Endothelial cell of umbilical vein (primary cell): ENCODE measurements at regions not wholly inside any gene's neighbourhood (a gene's known extent, or its start where the extent isn't known, plus 50 kb on each side); places are given as distances from the start of the nearest gene placed in this dataset.

Experiments used
- BruUV-seq: library from RNA; stranded (reverse); fragments of 400-500 nt; replicated peaks from 2 replicates; lab custom pipeline; 2021; lab: Mats Ljungman, UMichigan
- CTCF ChIA-PET: fragments of 300-600, 350-600 bp; sonication (Branson Sonifier 250); formaldehyde crosslinking; loops from one replicate; lab custom pipeline; 2021; ENCODE audit warnings: antibody characterized with exemption, inconsistent platforms; lab: Charles Lee
- POLR2A ChIA-PET: fragments of 300-600, 350-600 bp; sonication (Branson Sonifier 250); formaldehyde crosslinking; loops from one replicate; lab custom pipeline; 2021; ENCODE audit warnings: antibody characterized with exemption, inconsistent platforms; lab: Charles Lee
- DNase-seq: peaks from one replicate; pipeline ENCODE4 v3.0.0-alpha.2; 2011; ENCODE audit warnings: low read depth, low spot score
- FAIRE-seq: peaks from 2 replicates; lab custom pipeline; 2011; peaks lifted over from hg19 to GRCh38; lab: Jason Lieb, UNC
- H2AFZ ChIP-seq: 2 replicates; pipeline ENCODE4 v1.6.0; 2012; ENCODE audit warnings: low read depth, low read length, control low read depth, inconsistent platforms
- H3K27ac ChIP-seq: 2 replicates; pipeline ENCODE4 v1.5.1; 2011; ENCODE audit warnings: low read depth, mild to moderate bottlenecking, control low read depth, low read length, moderate library complexity; ENCODE audit not compliant: insufficient read depth
- H3K27me3 ChIP-seq, 2 experiments: 2 replicates each; pipeline versions ENCODE4 v1.6.0 to v1.6.1; 2011; ENCODE audit warnings: low read length in 2 of 2, mixed read lengths in 1 of 2; ENCODE audit not compliant: control insufficient read depth in 2 of 2, insufficient read depth in 2 of 2
- H3K36me3 ChIP-seq, 2 experiments: 2 replicates in 1 of 2; 3 replicates in 1 of 2; pipeline ENCODE4 v1.5.1; 2011; ENCODE audit warnings: low read length in 2 of 2, mild to moderate bottlenecking in 1 of 2, moderate library complexity in 1 of 2; ENCODE audit not compliant: control insufficient read depth in 2 of 2, insufficient read depth in 2 of 2; ENCODE audit errors: extremely low read depth in 1 of 2
- H3K4me1 ChIP-seq: 3 replicates; pipeline ENCODE4 v1.5.1; 2011; ENCODE audit warnings: mild to moderate bottlenecking, low read length; ENCODE audit not compliant: control insufficient read depth, insufficient read depth; ENCODE audit errors: extremely low read depth
- H3K4me2 ChIP-seq: 2 replicates; pipeline ENCODE4 v1.6.1; 2011; ENCODE audit warnings: low read length, control low read depth, mixed read lengths; ENCODE audit not compliant: insufficient read depth
- H3K4me3 ChIP-seq, 3 experiments: fragments of 200-600 bp in 1 of 3; sonication (generic), shearing (Covaris generic) in 1 of 3; replicated peaks in 1 of 3; 2 replicates each; pipeline ENCODE4 v1.5.1; 2011 to 2016; ENCODE audit warnings: control low read depth in 3 of 3, low read length in 3 of 3, mild to moderate bottlenecking in 2 of 3, inconsistent platforms in 1 of 3, low read depth in 1 of 3, moderate library complexity in 1 of 3; ENCODE audit not compliant: insufficient read depth in 1 of 3
- H3K79me2 ChIP-seq: 2 replicates; pipeline ENCODE4 v1.6.0; 2012; ENCODE audit warnings: low read length, inconsistent platforms; ENCODE audit not compliant: control insufficient read depth, insufficient read depth
- H3K9ac ChIP-seq: replicated peaks from 2 replicates; pipeline ENCODE3; 2011; ENCODE audit warnings: low read length, control low read depth; ENCODE audit not compliant: insufficient read depth; ENCODE audit errors: extremely low read depth
- H3K9me1 ChIP-seq: replicated peaks from 3 replicates; pipeline ENCODE4 v1.6.0; 2011; ENCODE audit warnings: mild to moderate bottlenecking, low read length; ENCODE audit not compliant: control insufficient read depth, insufficient read depth; ENCODE audit errors: extremely low read depth
- H3K9me3 ChIP-seq: replicated peaks from 2 replicates; pipeline ENCODE4 v1.5.1; 2012; ENCODE audit warnings: low read length, inconsistent platforms; ENCODE audit not compliant: control insufficient read depth, insufficient read depth
- H4K20me1 ChIP-seq: replicated peaks from 2 replicates; pipeline ENCODE3; 2011; ENCODE audit warnings: mild to moderate bottlenecking, low read length; ENCODE audit not compliant: control insufficient read depth, insufficient read depth; ENCODE audit errors: extremely low read depth
- CTCF ChIP-seq, 2 donors: IDR thresholded peaks; 1 replicate in 1 of 2; 2 replicates in 1 of 2; pipeline ENCODE4 v1.5.1; 2011; ENCODE audit warnings: low read length in 2 of 2, mild to moderate bottlenecking in 2 of 2, moderate library complexity in 2 of 2, control low read depth in 1 of 2, inconsistent platforms in 1 of 2, low read depth in 1 of 2; ENCODE audit not compliant: insufficient read depth in 1 of 2; ENCODE audit errors: extremely low read depth in 1 of 2
- EZH2 ChIP-seq: IDR thresholded peaks from 2 replicates; pipeline ENCODE4 v1.6.1; 2012; ENCODE audit warnings: borderline replicate concordance, low read depth, mild to moderate bottlenecking, moderate library complexity, low read length, inconsistent platforms; ENCODE audit not compliant: severe bottlenecking
- FOS ChIP-seq: IDR thresholded peaks from 2 replicates; pipeline ENCODE4 v1.6.1; 2011; ENCODE audit warnings: mild to moderate bottlenecking, low read length, moderate library complexity, borderline replicate concordance; ENCODE audit not compliant: insufficient read depth
- GATA2 ChIP-seq: IDR thresholded peaks from 2 replicates; pipeline ENCODE4 v1.7.0; 2011; ENCODE audit warnings: low read depth, mild to moderate bottlenecking, moderate library complexity, mixed read lengths, low read length; ENCODE audit not compliant: insufficient read length, insufficient read depth
- JUN ChIP-seq: IDR thresholded peaks from 2 replicates; pipeline ENCODE4 v1.6.1; 2011; ENCODE audit warnings: borderline replicate concordance, low read depth; ENCODE audit not compliant: insufficient read length, insufficient read depth
- MYC ChIP-seq: IDR thresholded peaks from one replicate; pipeline ENCODE4 v1.6.1; 2011; ENCODE audit warnings: mild to moderate bottlenecking, low read depth, low read length
- POLR2A ChIP-seq: IDR thresholded peaks from 2 replicates; pipeline ENCODE4 v1.6.1; 2012; ENCODE audit warnings: low read depth, mild to moderate bottlenecking, control low read depth, low read length
- POLR2AphosphoS5 ChIP-seq: IDR thresholded peaks from 2 replicates; pipeline ENCODE4 v1.6.1; 2012; ENCODE audit warnings: low read depth, mild to moderate bottlenecking, control low read depth, low read length, moderate library complexity; ENCODE audit not compliant: insufficient read depth
- dilution Hi-C: fragments of 300-500 bp; cut with MboI; formaldehyde crosslinking; loops from one replicate; pipeline ENCODE4 v1.15.0; 2019; ENCODE audit warnings: low sequenced_read_pairs; ENCODE audit not compliant: extremely low pct_ligation_motif_present
- intact Hi-C: fragments of 100-400 bp; cut with micrococcal nuclease; formaldehyde crosslinking; loops from one replicate; pipeline ENCODE4 v1.10.0; 2022
- TF ChIP-seq, protein P1 (sequence below): IDR thresholded peaks from 2 replicates; pipeline ENCODE4 v1.6.1; 2011; ENCODE audit not compliant: insufficient read depth, insufficient read length

DNA sequence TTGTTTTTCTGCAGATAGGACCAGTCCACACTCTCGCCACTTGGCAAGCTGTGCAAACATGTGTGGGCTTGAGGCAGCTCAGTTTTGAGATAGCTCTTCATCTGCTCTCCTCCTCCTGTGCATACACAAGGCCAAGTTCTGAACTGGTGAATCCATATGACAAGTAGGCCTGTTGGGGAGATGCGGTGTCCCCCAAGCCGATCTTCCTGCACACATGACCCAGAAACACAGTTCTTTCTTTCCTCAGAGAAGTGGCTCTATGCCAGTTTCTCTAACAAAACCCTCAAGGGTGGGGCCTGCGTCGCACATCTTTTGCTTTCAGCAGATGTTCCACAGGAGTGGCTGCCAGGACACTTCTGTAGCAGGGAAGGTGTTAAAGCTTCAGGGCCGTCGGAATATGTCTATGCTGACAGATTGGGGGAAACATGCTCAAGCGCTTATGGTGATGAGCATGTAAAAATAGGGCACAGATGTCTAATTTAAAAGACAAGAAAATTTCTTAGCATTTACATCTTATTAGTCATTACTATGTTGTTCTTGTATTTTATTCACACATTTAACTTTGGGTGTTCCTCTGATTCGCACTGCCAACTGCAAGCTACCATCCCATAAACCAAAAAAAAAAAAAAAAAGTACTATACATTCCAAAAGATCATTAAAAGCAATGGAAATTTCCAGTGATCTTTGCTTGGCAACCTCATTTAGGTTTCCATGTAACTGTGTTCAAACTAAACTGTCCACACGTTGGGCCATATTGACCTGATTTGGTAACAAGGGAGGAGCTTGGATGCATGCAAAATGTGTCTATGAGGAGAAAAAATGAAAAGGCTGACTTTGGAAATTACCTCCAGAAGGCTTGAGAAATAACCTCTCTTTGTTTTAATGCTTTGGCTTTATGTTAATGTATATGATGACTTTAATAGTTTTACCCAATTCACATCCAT is 1055.5 kb upstream of the KLHL29 start:
- H4K20me1 ChIP-seq, result no peaks in the 10 kb centered on the region
- H3K36me3 ChIP-seq, result no peaks in the 10 kb centered on the region
- no peak overlapping the region for H3K9ac ChIP-seq
- dilution Hi-C loops, result no loop called here
- no TSS peak for BruUV-seq
- H3K27me3 ChIP-seq, result no peaks in the 10 kb centered on the region
- no peak overlapping the region for H3K4me2 ChIP-seq
- POLR2A ChIA-PET, result no interaction called here
- TF ChIP-seq EZH2, result no peak
- no peak overlapping the region for H2AFZ ChIP-seq
- DNase-seq (no peak), FAIRE-seq (no peak)
- H3K79me2 ChIP-seq, result no peaks in the 10 kb centered on the region
- no peaks in the 10 kb centered on the region for H3K4me1 ChIP-seq
- H3K9me1 ChIP-seq, result no peaks in the 10 kb centered on the region
- CTCF ChIA-PET, result no interaction called here
- no peak overlapping the region for H3K4me3 ChIP-seq
- intact Hi-C loops, result no loop called here
- H3K9me3 ChIP-seq, result no peaks in the 10 kb centered on the region
- no peak overlapping the region for H3K27ac ChIP-seq

GRCh38 chr2:22336414-22336813 is 1048.6 kb upstream of the KLHL29 start:
- H2AFZ ChIP-seq, result no peak overlapping the region
- BruUV-seq, result no TSS peak

More at GRCh38 chr2:22336414-22336813, 1048.6 kb upstream of the KLHL29 start:
- no peaks in the 10 kb centered on the region for H3K27me3 ChIP-seq
- H4K20me1 ChIP-seq, result no peaks in the 10 kb centered on the region
- ChIA-PET POLR2A (no interaction called here), CTCF (no interaction called here)
- H3K79me2 ChIP-seq, result no peaks in the 10 kb centered on the region
- H3K9me1 ChIP-seq, result no peaks in the 10 kb centered on the region
- no peak for DNase-seq
- H3K4me1 ChIP-seq, result no peaks in the 10 kb centered on the region
- H3K4me3 ChIP-seq, result no peak overlapping the region
- intact Hi-C loops (no loop called here), dilution Hi-C loops (no loop called here)
- no peak for TF ChIP-seq FOS
- no peak for TF ChIP-seq POLR2AphosphoS5
- TF ChIP-seq GATA2, result no peak
- TF ChIP-seq CTCF (IDR thresholded peaks at IDR 0.05; ENCODE audit: extremely low read depth in 1 of 2, insufficient read depth in 1 of 2, low read depth in 1 of 2, low read length in 2 of 2), result no peak
- no peak for TF ChIP-seq MYC
- TF ChIP-seq EZH2, result no peak
- TF ChIP-seq, protein P1, sequence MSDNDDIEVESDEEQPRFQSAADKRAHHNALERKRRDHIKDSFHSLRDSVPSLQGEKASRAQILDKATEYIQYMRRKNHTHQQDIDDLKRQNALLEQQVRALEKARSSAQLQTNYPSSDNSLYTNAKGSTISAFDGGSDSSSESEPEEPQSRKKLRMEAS, result no peak
- no peak for TF ChIP-seq POLR2A
- no peak for TF ChIP-seq JUN
- H3K9ac ChIP-seq, result no peak overlapping the region
- FAIRE-seq, result no peak
- H3K27ac ChIP-seq, result no peak overlapping the region
- H3K36me3 ChIP-seq, result no peaks in the 10 kb centered on the region
- peaks cover 4% of the 10 kb centered on the region for H3K9me3 ChIP-seq
- H3K4me2 ChIP-seq, result no peak overlapping the region
